Lower lobe of right lung (tissue), 2 donors: ENCODE measurements at regions not wholly inside any gene's neighbourhood (a gene's known extent, or its start where the extent isn't known, plus 50 kb on each side); places are given as distances from the start of the nearest gene placed in this dataset.

Source experiments
- ATAC-seq, 2 donors: fragments of 200-7000 bp; cut with Tn5 transposase; one replicate each; pipeline ENCODE4 v1.9.1; 2020 to 2022; ENCODE audit warnings: mild to moderate bottlenecking in 2 of 2, moderate library complexity in 2 of 2
- DNase-seq: peaks from one replicate; pipeline ENCODE4 v3.0.0-alpha.2; 2020
- H3K27ac ChIP-seq: fragments of 200-600 bp; one replicate; pipeline ENCODE4 v1.8.0; 2022
- H3K27me3 ChIP-seq: fragments of 200-600 bp; one replicate; pipeline ENCODE4 v1.8.0; 2022; ENCODE audit warnings: low read depth
- H3K36me3 ChIP-seq: fragments of 200-600 bp; one replicate; pipeline ENCODE4 v1.8.0; 2022; ENCODE audit warnings: mild to moderate bottlenecking
- H3K4me1 ChIP-seq: fragments of 200-600 bp; one replicate; pipeline ENCODE4 v1.8.0; 2022
- H3K4me3 ChIP-seq: fragments of 200-600 bp; one replicate; pipeline ENCODE4 v1.8.0; 2022; ENCODE audit warnings: mild to moderate bottlenecking
- H3K9me3 ChIP-seq: fragments of 200-600 bp; one replicate; pipeline ENCODE4 v1.8.0; 2022
- CTCF ChIP-seq: fragments of 200-600 bp; IDR thresholded peaks from one replicate; pipeline ENCODE4 v1.8.0; 2022; ENCODE audit warnings: antibody characterized with exemption, mild to moderate bottlenecking
- intact Hi-C: fragments of 100-400 bp; cut with DNase I; formaldehyde crosslinking; loops from one replicate; pipeline ENCODE4 v1.11.0; 2022
- donor health status: DM: no; HTN: yes; CAD: no; lungs with severe emphysema.

- H3K27ac ChIP-seq: no peak overlapping the region
- H3K4me1 ChIP-seq: no peaks in the 10 kb centered on the region
- H3K4me3 ChIP-seq: no peak overlapping the region
- ATAC-seq: no peak
- H3K36me3 ChIP-seq: no peaks in the 10 kb centered on the region
- intact Hi-C loops: no loop called here
- H3K27me3 ChIP-seq: peaks cover 10% of the 10 kb centered on the region
- TF ChIP-seq CTCF: no peak
- no peak for DNase-seq
- no peaks in the 10 kb centered on the region for H3K9me3 ChIP-seq
Measured at GRCh38 chr1:30575066-30575465, 148.3 kb downstream of the MATN1 start.

GRCh38 chr1:30572192-30572591 is 151.2 kb downstream of the MATN1 start:
- ATAC-seq: no peak
- intact Hi-C loops: no loop called here
- Histone ChIP-seq H3K9me3 (no peaks in the 10 kb centered on the region), H3K36me3 (no peaks in the 10 kb centered on the region), H3K27ac (no peak overlapping the region), H3K4me1 (no peaks in the 10 kb centered on the region), H3K27me3 (peaks cover 10% of the 10 kb centered on the region), H3K4me3 (no peak overlapping the region)
- no peak for TF ChIP-seq CTCF
- no peak for DNase-seq

- no peak for DNase-seq
- no peak for TF ChIP-seq CTCF
- intact Hi-C loops: no loop called here
Measured at GRCh38 chr1:30571380-30571779, 152.0 kb downstream of the MATN1 start.

GRCh38 chr1:30569384-30569783 is 154.0 kb downstream of the MATN1 start:
- H3K27me3 ChIP-seq: peaks cover 3% of the 10 kb centered on the region
- H3K36me3 ChIP-seq: no peaks in the 10 kb centered on the region
- no peak overlapping the region for H3K4me3 ChIP-seq
- no peak for DNase-seq
- H3K27ac ChIP-seq: no peak overlapping the region
- H3K9me3 ChIP-seq: no peaks in the 10 kb centered on the region
- no peak for ATAC-seq
- intact Hi-C loops: no loop called here
- TF ChIP-seq CTCF: no peak
- H3K4me1 ChIP-seq: no peaks in the 10 kb centered on the region

More at GRCh38 chr1:30571380-30571779, 152.0 kb downstream of the MATN1 start:
- no peaks in the 10 kb centered on the region for H3K9me3 ChIP-seq
- H3K27ac ChIP-seq: no peak overlapping the region
- H3K36me3 ChIP-seq: no peaks in the 10 kb centered on the region
- ATAC-seq: no peak
- H3K4me3 ChIP-seq: no peak overlapping the region
- H3K4me1 ChIP-seq: no peaks in the 10 kb centered on the region
- H3K27me3 ChIP-seq: peaks cover 10% of the 10 kb centered on the region

GRCh38 chr1:30562559-30562958 is 160.8 kb downstream of the MATN1 start:
- DNase-seq (no peak), ATAC-seq (no peak)
- no peak overlapping the region for H3K27ac ChIP-seq
- H3K9me3 ChIP-seq: peaks cover 25% of the 10 kb centered on the region
- intact Hi-C loops: no loop called here
- H3K4me3 ChIP-seq: no peak overlapping the region
- H3K27me3 ChIP-seq: no peaks in the 10 kb centered on the region
- no peaks in the 10 kb centered on the region for H3K36me3 ChIP-seq
- H3K4me1 ChIP-seq: no peaks in the 10 kb centered on the region
- TF ChIP-seq CTCF: no peak

GRCh38 chr1:30551603-30552002 is 171.8 kb downstream of the MATN1 start:
- DNase-seq (no peak), ATAC-seq (no peak)
- no peaks in the 10 kb centered on the region for H3K27me3 ChIP-seq
- H3K27ac ChIP-seq: no peak overlapping the region
- no peaks in the 10 kb centered on the region for H3K36me3 ChIP-seq
- intact Hi-C loops: no loop called here
- H3K4me1 ChIP-seq: no peaks in the 10 kb centered on the region
- no peak overlapping the region for H3K4me3 ChIP-seq
- no peaks in the 10 kb centered on the region for H3K9me3 ChIP-seq
- no peak for TF ChIP-seq CTCF
